ENCODE measurements at regions not wholly inside any gene's neighbourhood (a gene's known extent, or its start where the extent isn't known, plus 50 kb on each side); places are given as distances from the start of the nearest gene placed in this dataset.

- no peak for TF ChIP-seq CBX3 (IDR thresholded peaks at IDR 0.05; ENCODE audit: borderline replicate concordance, low read depth)
- no peak for TF ChIP-seq MTA3 (IDR thresholded peaks at IDR 0.05; ENCODE audit: borderline replicate concordance, low read length)
These were observed 147.1 kb upstream of the RGMA start (continued) for GRCh38 chr15:93235926-93236780.

DNA sequence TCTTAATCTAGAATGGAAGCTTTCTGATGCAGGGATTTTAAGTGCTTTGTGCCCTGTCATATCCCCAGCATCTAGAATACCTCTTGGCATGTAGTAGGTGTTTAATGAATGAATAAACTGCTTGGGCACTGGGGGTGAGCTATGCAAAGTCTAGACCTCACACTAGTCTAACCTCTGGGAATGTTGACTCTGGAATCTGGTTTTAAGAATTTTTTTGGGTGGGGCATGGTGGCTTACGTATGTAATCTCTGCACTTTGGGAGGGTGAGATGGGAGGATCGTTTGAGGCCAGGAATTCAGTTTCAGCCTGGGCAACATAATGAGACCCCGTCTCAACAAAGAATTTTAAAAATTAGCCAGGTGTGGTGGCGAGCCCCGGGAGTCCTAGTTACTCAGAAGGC is 146.3 kb upstream of the RGMA start:
- Histone ChIP-seq H3K27me3 (replicated peaks in 1 of 2; ENCODE audit: control insufficient read depth in 2 of 2, insufficient read depth in 2 of 2, low read length in 1 of 2) (no peaks in the 10 kb centered on the region; a peak in 1 of 4 replicates), H2AFZ (ENCODE audit: control insufficient read depth, low read depth, low read length) (no peak overlapping the region), H3K27ac (ENCODE audit: control insufficient read depth, insufficient read depth) (no peak overlapping the region), H3K9ac (ENCODE audit: control insufficient read depth, insufficient read depth, low read length) (no peak overlapping the region), H3K9me3 (replicated peaks; ENCODE audit: control insufficient read depth, insufficient read depth, low read length) (no peaks in the 10 kb centered on the region), H4K20me1 (ENCODE audit: control insufficient read depth, insufficient read depth) (no peaks in the 10 kb centered on the region), H3K79me2 (ENCODE audit: control insufficient read depth, insufficient read depth, low read length) (no peaks in the 10 kb centered on the region), H3K36me3 (ENCODE audit: control insufficient read depth in 2 of 2, insufficient read depth in 2 of 2, low read length in 1 of 2) (no peaks in the 10 kb centered on the region), H3K4me1 (ENCODE audit: control insufficient read depth, insufficient read depth, low read length) (no peaks in the 10 kb centered on the region), H3K4me2 (ENCODE audit: control insufficient read depth, insufficient read depth) (no peak overlapping the region), H3K4me3 (no peak overlapping the region)
- no peak for DNase-seq (ENCODE audit: low read depth, low spot score)
- RAD21 ChIA-PET (ENCODE audit: unreplicated experiment), result no interaction called here
- CTCF ChIA-PET, result no interaction called here
- no peak for ATAC-seq
- 8% methylated on average over 5 of the region's 5 CpGs for WGBS (ENCODE audit: insufficient coverage, insufficient replicate concordance, low lambda C conversion rate, missing lambda C conversion rate)
- no TSS peak for BruUV-seq (replicated peaks)
- SMC1A ChIA-PET (ENCODE audit: uncharacterized antibody, unreplicated experiment), result no interaction called here
- no peak for FAIRE-seq
- in situ Hi-C loops (cut with MboI), result no loop called here
- TF ChIP-seq MTA3 (IDR thresholded peaks at IDR 0.05; ENCODE audit: borderline replicate concordance, low read length) (no peak), CBFB (IDR thresholded peaks at IDR 0.05; ENCODE audit: low read depth) (no peak), NKRF (conservative IDR thresholded peaks at IDR 0.05) (no peak), CBX5 (IDR thresholded peaks at IDR 0.05; ENCODE audit: low read depth) (no peak), SUZ12 (IDR thresholded peaks at IDR 0.05; ENCODE audit: unreplicated experiment) (no peak), POLR2A (IDR thresholded peaks at IDR 0.05; ENCODE audit: low read depth, low read length) (no peak), CUX1 (IDR thresholded peaks at IDR 0.05; ENCODE audit: insufficient replicate concordance, low read depth, low read length) (no peak), CBX3 (IDR thresholded peaks at IDR 0.05; ENCODE audit: borderline replicate concordance, low read depth) (no peak)
- TF ChIP-seq, protein P1, sequence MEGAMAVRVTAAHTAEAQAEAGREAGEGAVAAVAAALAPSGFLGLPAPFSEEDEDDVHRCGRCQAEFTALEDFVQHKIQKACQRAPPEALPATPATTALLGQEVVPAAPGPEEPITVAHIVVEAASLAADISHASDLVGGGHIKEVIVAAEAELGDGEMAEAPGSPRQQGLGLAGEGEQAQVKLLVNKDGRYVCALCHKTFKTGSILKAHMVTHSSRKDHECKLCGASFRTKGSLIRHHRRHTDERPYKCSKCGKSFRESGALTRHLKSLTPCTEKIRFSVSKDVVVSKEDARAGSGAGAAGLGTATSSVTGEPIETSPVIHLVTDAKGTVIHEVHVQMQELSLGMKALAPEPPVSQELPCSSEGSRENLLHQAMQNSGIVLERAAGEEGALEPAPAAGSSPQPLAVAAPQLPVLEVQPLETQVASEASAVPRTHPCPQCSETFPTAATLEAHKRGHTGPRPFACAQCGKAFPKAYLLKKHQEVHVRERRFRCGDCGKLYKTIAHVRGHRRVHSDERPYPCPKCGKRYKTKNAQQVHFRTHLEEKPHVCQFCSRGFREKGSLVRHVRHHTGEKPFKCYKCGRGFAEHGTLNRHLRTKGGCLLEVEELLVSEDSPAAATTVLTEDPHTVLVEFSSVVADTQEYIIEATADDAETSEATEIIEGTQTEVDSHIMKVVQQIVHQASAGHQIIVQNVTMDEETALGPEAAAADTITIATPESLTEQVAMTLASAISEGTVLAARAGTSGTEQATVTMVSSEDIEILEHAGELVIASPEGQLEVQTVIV (IDR thresholded peaks at IDR 0.05; ENCODE audit: borderline replicate concordance, partially characterized antibody), result no peak
- POLR2A ChIA-PET, result no interaction called here
- intact Hi-C loops (cut with micrococcal nuclease; ENCODE audit: unreplicated experiment), result no loop called here

Data from GM12878 (cell line).